NB4 (cell line): ENCODE measurements at regions not wholly inside any gene's neighbourhood (a gene's known extent, or its start where the extent isn't known, plus 50 kb on each side); places are given as distances from the start of the nearest gene placed in this dataset.

Experiments used
- CTCF ChIP-seq: IDR thresholded peaks from one replicate; pipeline ENCODE4 v1.5.1; 2012; ENCODE audit warnings: low read depth, low read length
- MAX ChIP-seq: IDR thresholded peaks from 2 replicates; pipeline ENCODE4 v1.6.1; 2011; ENCODE audit warnings: low read depth, low read length
- MYC ChIP-seq: IDR thresholded peaks from 2 replicates; pipeline ENCODE4 v1.6.1; 2011; ENCODE audit warnings: low read depth, low read length
- POLR2A ChIP-seq: IDR thresholded peaks from 2 replicates; pipeline ENCODE4 v1.6.1; 2011; ENCODE audit warnings: mild to moderate bottlenecking; ENCODE audit not compliant: insufficient read length; ENCODE audit errors: extremely low read depth

- TF ChIP-seq CTCF = no peak
- TF ChIP-seq MYC = no peak
- TF ChIP-seq POLR2A = no peak
- no peak for TF ChIP-seq MAX
Measured at GRCh38 chr3:168539909-168540308, 444.2 kb upstream of the GOLIM4 start.
